Fibroblast of peridontal ligament (primary cell): ENCODE measurements at regions not wholly inside any gene's neighbourhood (a gene's known extent, or its start where the extent isn't known, plus 50 kb on each side); places are given as distances from the start of the nearest gene placed in this dataset.
"Not testable (repeated sequence)": the region's sequence is repeated elsewhere in the genome, so short reads cannot be mapped to it uniquely, and the experiment has no call there.

Experiments used
- DNase-seq: peaks from one replicate; pipeline ENCODE4 v3.0.0-alpha.2; 2010; ENCODE audit errors: extremely low read depth

DNA sequence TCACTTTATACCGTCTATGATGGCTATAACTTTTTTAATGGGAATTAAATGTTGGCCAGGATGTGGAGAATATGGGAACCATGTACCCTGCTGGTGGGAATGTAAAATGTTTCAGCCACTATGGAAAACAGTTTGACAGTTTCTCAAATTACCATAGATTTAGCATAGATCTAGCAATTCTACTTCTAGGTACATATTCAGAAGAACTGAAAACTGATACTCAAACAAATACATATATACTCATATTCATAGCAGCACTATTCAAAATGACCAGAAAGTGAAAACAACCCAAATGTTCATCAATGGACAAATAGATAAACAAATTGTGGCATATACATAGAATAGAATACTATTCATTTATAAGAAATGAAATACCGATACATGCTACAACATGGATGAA is 539.4 kb downstream of the IGSF11 start:
- no peak for DNase-seq

DNA sequence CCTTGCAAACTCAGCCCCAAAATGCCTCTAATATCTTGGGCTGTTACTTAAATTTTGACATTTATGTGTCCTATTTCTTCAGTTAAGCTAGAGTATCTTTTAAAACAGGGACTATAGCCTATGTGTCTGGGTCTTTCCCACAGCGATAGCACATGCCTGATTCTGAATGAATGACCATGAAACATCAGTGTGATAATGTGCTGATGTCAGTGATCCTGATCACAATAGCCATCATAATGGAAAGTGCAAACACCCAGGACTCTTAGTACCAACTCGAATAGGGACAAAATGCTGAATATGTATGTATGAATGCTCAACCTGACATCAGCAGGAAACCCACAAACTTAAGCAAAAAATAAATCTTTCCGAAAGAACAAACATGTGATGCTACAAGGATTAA is 537.4 kb downstream of the IGSF11 start:
- DNase-seq = no peak

DNA sequence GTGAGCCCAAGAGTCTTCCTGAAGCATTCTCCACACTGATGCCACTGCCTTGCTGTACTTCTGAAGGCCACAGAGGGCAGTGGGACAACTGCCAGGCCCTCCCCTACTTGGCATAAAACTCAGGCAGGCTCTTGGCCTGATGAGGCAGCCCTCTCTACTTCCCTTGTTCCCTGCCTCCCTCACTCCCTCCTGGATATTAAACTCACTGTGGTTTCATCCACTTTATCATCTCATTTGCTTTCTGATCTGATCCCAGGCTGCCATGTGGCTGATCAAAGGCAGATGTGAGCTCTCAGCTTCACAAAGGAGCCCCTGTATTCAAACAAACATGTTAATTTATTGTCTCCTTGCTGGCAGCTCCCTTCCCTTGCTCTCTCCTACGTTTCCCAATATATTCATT is 533.5 kb downstream of the IGSF11 start:
- no peak for DNase-seq

DNA sequence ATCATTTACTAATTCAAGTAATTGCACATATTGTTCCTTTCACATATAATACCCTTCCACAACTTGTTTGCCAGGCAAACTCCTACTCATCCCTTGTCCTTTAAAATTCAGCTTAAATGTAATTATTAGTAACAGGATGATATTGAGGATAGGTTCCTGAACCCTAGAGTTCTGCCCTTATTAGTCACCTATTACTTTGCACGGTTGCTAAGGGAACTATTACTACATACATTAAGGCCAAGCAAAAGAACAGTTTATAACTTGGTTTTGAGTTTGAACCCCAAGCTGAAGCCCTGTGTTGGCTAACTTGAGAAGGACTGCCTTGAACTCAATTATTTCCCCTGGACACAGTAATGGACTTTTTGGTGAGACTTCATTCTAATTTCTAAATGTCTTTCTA is 529.7 kb downstream of the IGSF11 start:
- DNase-seq = no peak

DNA sequence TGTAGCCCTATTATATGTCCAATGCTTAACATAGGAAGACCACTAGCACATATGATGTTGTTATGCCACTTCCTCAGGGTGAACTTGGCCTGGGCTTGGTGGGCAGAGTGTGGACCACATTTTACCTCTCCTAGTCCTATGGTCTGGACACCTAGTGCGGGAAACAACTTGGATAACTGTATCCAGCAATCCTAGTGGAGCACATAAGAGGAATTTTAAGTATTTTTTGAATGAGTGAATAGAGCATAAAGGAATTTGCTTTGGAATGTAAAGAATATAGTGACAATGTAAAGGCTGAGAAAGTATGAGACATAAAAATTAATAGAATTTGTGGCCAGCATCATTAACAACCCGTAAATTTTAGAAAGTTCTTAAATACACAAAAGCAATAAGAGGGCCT is 528.9 kb downstream of the IGSF11 start:
- DNase-seq = no peak

DNA sequence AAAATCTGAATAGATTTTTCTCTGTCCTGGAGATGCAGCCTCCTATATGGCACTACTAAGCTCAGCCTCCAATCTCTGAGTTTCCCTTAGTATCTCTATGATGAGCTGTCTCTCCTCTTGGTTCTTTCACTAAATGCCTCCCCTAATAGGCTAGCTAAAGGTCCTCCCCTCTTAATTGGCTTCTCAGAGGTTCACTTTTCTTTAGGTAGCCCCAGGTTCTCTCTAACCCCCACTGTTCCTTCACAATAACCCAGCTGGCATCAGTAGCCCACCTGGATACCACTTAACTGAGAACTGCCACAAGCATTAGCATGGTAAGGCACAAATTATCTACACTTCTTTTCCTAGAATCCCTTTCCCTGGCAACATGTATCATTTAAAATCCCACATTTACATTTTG is 523.2 kb downstream of the IGSF11 start:
- no peak for DNase-seq

DNA sequence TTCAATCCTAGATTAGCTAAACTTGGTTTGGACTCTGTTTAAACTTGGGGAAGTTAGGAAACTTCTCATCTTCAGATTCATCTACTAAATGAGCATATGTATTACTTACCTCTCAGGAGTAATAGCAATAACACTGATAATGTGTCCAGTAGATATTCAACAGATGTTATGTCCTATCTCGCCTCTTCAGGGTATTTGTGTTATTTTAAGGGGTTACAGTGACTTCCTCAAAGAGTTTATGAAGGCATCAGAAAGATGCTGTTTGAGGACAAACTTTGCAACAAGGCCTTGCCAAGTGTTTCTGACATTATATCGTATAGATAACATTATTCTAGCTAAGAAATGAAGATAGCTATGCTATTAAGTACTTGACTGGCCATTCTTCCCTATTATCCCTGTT is 522.3 kb downstream of the IGSF11 start:
- DNase-seq = no peak

DNA sequence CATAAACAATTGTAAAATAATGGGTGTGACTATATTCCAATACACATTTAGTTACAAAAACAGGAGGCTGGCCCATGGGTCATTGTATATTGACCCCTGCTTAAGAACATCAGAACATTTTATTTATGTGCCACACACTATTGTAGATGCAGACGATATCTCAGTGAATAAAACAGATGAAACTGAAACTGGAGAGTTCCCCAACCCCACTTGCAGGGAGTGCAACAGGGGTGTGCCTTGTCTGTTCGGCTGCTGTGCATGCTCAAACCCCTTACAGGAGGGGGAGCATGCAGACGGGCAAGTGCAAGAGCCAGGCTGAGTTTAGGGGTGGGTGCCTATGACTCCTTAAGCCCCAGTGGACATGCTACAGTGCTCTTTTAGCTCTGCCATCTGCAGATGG is 509.6 kb downstream of the IGSF11 start:
- no peak for DNase-seq

DNA sequence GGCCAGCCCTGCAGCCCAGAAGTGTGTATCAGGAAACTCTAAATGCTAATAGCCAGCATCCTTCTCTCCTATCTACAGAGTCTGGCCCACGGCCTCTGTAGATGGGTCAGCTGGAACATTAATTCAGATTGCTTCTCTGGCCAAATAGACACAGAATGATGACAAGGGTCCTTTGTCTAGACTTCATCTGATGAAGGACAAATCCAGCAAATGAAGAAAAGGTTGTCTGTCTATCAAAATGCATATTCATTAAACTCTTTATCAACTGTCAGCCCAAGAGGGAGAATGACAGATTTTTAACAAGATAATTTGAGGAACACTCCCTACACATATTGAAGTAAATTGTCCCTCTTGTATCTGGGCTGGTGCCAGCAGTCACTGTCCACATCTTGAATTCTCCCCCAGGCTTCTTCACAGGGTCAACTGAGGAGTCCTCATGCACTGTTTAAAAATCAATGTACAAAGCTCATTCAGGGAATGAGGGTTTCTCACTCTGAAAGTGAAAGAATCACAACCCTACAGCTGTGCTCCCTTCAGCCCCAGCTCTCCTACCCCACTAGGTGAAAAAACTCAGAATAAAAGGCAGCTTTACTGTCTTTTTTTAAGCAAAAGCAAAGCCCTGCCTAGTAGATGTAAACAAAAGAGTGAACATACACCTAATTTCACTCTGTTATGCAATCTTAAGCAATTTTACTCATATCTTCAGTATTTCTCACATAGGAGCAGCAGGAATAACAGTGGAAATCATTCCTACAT is 507.7 kb downstream of the IGSF11 start:
- DNase-seq = no peak

DNA sequence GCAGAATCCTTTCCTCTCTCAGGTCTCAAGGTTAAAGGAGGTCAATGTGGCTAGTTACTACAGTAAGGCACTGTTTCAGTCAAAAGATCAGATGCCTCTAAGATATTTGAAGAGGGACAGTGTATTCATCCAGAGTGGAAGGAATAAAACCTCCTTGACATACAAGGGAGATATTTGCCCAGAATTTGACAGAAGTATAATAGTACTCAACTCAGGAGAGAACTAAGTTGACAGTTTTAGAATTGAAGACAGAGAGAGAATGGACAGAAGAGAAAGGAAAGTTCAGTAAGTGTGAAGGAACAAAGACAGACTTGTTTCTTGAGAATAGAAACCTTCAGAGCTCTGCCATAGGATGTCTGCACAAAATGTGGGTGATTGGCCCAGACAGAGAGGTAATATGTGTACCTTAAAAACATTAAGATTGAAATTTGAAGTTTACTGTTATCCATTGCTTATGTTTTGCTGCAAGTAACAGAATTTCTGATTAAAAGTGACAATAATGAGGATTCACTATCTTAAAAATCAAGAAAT is 507.1 kb downstream of the IGSF11 start:
- DNase-seq = no peak

DNA sequence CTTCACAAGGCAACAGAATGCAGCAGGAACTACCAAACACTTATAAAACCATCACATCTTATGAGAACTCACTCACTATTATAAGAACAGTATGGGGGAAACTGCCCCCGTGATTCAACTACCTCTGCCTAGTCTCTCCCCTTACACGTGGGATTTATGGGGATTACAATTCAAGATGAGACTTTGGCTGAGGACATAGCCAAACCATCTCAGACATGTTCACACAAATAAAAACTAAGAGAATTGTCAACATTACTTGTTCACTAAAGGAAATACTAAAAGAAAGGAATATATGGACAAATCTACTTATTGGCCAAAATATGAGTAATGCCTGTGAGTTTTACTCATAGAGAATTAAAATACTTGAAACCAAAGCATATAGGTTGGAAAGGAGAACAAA is 505.1 kb downstream of the IGSF11 start:
- DNase-seq = no peak

DNA sequence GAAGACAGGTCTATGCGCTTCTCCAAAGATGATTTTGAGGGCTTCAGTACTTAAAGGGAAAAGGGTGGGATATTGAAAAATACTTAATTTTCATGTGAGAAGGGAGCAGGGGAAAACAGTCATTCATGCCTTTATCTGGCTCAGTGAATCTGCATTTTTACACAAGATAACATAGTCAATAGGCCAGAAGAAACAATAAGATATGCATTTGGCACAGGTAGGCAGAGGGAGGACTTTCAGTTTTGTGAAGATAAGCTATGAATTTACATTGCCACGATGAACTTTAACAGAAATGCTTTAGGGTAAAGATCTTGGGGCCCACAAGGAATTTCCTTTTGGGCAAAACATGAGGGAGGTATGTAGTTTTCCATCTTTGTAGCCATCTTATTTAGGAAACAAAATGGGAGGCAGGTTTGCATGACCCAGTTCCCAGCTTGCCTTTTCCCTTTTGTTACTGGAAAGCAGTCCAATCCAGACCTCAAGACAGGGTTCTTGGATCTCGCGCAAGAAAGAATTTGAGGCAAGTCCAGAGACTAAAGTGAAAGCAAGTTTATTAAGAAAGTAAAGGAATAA is 504.2 kb downstream of the IGSF11 start:
- no peak for DNase-seq

DNA sequence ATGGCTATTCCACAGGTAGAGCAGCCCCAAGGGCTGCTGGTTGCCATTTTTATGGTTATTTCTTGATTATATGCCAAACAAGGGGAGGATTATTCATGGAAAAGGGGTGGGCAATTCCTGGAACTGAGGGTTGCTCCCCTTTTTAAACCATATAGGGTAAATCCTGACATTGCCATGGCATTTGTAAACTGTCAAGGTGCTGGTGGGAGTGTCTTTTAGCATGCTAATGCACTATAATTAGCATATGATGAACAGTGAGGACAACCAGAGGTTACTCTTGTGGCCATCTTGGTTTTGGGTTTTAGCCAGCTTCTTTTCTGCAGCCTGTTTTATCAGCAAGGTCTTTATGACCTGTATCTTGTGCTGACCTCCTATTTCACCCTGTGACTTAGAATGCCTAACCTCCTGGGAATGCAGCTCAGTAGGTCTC is 503.7 kb downstream of the IGSF11 start:
- DNase-seq = not testable (repeated sequence)

DNA sequence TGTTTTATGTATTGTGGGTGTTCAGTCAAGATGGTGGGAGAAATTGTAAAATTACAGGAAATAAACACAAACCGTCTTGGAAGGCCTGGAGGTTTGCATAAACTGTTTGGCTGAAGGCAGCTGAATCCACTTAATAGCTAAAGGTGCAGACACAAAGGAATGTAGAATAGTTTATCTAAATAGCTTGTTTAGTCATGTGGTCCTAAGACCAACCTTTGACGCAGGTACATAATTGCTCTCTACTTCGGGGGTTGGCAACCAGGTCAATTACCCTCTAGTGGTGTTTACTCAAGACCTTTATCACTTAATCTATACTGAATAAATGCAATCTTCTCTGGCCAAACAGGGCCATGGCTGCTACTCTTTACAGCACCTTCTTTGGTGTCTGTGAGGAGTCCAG is 502.8 kb downstream of the IGSF11 start:
- no peak for DNase-seq

DNA sequence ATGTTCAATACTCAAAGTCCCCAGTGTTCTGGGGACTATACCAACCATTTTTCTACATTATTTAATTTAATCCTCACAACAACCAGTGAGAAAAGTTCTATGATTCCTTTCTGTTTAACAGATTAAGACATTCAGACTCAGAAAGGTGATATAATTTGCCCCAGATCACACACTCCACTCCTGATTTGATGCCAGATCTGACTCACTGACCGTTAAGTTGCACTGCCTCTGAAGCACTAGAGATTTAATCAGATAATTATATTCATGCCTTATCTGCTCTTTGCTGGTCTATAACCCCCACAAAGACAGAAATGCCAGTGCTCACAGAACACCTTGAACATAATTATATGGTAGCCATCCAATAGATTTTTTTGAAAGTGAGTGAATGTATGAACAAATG is 501.0 kb downstream of the IGSF11 start:
- DNase-seq = no peak

DNA sequence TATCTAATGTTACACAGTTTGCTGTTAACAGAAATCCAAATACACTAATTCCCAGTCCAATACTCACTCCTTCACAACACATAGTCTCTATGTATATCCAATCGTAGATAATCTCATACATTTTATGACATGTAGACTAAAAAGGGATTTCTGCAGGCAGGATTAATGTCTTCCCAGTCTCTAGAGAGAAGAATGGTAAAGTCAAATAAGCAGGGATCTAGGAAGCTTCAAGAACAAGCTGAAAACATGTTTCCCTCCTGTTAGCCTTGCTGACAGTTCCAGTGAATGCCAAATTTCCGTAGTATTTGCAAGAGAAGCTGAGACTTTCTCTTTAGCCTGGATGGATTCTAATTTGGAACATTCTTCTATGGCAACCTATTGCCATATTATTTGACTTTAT is 500.1 kb downstream of the IGSF11 start:
- no peak for DNase-seq

DNA sequence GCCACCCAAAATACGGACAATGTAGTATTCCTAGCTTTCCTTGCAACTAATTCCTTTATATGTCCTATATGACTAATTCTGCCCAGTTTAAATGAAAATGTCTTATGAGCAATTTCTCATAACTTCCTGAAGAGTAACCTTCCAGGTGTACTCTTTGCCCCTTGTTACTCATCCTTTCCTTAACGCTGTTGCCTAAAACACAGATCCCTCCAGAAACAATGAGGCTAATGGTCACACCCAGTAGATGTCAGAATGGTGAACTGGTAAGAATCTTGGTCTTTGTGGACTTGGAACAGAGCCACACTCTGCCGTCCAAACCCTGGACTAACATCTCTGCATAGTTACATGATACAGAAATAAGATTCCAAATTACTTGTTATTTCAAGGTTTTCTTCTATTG is 497.9 kb downstream of the IGSF11 start:
- no peak for DNase-seq

DNA sequence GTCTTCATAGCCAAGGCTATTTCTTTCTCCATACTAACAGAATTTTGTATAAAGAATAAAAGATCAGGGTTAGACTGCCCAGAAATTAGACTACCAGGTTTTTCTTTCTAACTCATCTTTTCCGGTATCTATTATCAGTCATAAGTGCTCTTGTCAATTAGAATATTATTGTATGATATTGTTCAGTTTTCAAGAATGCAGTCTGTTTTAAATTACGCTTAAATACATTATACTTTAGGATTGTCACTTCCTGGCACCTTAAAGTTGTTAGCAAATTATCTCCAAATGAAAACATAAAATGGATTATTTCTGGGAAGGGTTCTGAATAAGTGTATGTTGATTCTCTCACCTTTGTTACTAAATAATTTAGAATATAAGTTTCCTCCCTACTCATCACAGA is 497.2 kb downstream of the IGSF11 start:
- no peak for DNase-seq

DNA sequence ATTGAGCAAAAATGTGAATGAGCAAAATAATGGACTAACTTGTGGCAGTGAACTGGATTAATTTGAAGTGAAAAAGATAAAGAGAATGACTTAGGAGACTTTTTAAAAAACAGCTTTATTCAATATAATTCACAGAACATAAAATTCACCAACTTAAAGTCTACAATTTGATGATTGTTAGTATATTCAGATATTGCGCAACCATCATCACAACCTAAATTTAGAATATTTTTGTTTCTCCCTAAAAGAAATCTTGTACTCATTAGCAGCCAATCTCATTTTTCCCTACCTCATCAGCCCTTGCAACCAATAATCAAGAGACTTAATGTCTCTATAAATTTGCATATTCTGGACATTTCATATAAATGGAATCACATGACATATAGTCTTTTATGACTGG is 496.5 kb downstream of the IGSF11 start:
- DNase-seq = no peak

DNA sequence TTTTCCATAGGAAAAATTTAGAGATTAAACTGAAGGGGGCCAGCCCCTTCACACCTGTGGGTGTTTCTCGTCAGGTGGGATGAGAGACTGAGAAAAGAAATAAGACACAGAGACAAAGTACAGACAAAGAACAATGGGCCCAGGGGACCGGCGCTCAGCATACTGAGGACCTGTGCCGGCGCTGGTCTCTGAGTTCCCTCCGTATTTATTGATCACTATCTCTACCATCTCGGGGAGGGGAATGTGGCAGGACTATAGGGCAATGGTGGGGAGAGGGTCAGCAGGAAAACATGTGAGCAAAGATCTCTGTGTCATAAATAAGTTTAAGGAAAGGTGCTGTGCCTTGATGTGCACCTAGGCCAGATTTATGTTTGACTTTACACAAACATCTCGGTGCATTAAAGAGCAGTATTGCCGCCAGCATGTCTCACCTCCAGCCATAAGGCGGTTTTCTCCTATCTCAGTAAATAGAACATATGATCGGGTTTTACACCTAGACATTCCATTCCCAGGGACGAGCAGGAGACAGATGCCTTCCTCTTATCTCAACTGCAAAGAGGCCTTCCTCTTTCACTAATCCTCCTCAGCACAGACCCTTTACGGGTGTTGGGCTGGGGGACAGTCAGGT is 494.7 kb downstream of the IGSF11 start:
- DNase-seq = not testable (repeated sequence)

DNA sequence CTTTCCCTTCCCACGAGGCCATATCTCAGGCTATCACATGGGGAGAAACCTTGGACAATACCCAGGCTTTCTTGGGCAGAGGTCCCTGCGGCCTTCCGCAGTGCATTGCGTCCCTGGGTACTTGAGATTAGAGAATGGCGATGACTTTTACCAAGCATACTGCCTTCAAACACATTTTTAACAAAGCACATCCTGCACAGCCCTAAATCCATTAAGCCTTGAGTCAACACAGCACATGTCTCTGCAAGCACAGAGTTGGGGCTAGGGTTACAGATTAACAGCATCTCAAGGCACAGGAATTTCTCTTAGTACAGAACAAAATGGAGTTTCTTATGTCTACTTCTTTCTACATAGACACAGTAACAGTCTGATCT is 494.2 kb downstream of the IGSF11 start:
- not testable (repeated sequence) for DNase-seq

DNA sequence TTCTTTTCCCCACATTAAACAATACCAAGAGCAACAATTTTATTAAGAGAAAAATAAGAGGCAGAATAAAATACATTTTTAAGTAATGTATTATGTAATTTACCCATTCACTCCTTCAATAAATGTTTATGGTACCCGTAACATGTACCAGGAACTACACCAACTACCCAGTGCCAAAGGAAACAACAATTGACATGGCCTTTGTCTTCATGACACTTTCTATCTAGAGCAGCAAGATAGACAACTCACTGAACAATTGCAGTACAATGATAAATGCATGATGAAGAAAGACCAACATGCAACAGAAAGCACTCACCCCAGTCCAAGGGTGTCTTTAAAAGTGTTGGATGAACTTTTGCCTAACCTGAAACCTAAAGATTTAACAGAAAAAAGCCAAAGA is 493.8 kb downstream of the IGSF11 start:
- DNase-seq = no peak

DNA sequence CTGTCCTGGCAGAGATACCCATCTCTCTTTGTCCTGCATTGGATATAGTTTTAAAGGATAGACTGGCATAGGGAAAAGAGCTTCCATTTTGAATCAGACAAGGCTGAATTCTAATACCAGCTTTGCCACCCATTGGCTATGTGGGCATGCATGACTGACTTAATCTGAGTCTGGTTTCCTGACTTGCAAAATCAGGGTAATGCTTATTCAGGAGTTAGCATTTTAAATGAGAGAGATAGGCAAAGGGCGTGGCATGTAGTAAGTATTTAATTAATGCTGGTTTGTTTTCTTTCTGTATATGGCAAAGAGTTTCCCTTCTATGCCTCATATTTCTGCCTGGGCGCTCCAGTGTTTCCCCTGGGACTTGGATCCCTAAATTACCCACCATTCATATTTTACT is 492.9 kb downstream of the IGSF11 start:
- DNase-seq = no peak
